AG09309 (cell line): ENCODE measurements at regions not wholly inside any gene's neighbourhood (a gene's known extent, or its start where the extent isn't known, plus 50 kb on each side); places are given as distances from the start of the nearest gene placed in this dataset.
A peak's percentile ranks its signal among the peaks of the same experiment; 100 is the strongest.
"Not testable (repeated sequence)": the region's sequence is repeated elsewhere in the genome, so short reads cannot be mapped to it uniquely, and the experiment has no call there.

Experiments
- DNase-seq: peaks from one replicate; pipeline ENCODE4 v3.0.0-alpha.2; 2010; ENCODE audit warnings: low read depth
- H3K4me3 ChIP-seq: 2 replicates; pipeline ENCODE4 v1.5.1; 2011; ENCODE audit warnings: mild to moderate bottlenecking, low read depth, low read length, moderate library complexity; ENCODE audit not compliant: control insufficient read depth
- TF ChIP-seq, protein P1 (sequence below): IDR thresholded peaks from 2 replicates; pipeline ENCODE4 v1.5.1; 2011; ENCODE audit warnings: mild to moderate bottlenecking, low read depth, low read length, inconsistent platforms; ENCODE audit not compliant: insufficient read depth, control insufficient read depth; ENCODE audit errors: missing control alignments

DNA sequence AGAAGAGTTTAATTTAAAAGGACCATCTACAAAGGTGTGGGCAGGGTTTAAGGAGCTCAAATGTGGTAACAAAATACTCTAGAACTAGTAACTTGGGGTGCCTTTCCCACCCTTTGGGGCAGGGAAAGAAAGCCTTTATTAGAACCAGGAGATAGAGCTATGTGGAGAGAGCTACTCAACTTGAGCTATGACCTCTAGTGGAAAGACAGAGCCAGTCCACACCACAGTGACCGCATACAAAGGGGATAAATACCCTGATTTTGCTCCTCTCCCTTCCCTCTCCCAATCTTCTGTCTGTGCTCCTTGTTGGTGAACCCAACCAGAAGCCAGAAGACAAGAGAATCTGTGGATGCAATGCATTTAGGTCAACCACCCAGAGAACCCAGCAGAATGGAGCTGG, 54.4 kb upstream of the JAK1 start:
- TF ChIP-seq, protein P1, sequence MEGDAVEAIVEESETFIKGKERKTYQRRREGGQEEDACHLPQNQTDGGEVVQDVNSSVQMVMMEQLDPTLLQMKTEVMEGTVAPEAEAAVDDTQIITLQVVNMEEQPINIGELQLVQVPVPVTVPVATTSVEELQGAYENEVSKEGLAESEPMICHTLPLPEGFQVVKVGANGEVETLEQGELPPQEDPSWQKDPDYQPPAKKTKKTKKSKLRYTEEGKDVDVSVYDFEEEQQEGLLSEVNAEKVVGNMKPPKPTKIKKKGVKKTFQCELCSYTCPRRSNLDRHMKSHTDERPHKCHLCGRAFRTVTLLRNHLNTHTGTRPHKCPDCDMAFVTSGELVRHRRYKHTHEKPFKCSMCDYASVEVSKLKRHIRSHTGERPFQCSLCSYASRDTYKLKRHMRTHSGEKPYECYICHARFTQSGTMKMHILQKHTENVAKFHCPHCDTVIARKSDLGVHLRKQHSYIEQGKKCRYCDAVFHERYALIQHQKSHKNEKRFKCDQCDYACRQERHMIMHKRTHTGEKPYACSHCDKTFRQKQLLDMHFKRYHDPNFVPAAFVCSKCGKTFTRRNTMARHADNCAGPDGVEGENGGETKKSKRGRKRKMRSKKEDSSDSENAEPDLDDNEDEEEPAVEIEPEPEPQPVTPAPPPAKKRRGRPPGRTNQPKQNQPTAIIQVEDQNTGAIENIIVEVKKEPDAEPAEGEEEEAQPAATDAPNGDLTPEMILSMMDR = peak; percentile 48
- H3K4me3 ChIP-seq = no peak overlapping the region
- no peak for DNase-seq

DNA sequence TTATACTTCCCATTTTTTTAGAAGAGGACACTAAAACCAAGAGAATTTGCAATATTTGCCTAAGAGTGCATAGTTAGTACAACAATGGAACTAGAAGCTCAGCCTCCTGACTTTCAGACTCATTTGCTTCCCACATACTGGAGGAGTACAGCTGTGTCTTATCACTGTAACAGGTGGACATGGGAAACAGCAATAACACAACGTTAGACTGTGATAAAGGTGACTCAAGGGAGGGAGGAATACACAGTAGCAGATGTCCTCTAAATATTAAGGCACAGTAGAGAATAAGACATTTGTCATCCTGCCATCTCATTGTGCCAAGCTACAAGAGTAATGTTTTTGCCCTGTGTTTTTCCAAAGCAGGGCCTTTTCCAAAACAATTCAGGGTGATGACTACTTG, 55.4 kb upstream of the JAK1 start:
- no peak for DNase-seq
- H3K4me3 ChIP-seq = no peak overlapping the region
- TF ChIP-seq, protein P1 = no peak

DNA sequence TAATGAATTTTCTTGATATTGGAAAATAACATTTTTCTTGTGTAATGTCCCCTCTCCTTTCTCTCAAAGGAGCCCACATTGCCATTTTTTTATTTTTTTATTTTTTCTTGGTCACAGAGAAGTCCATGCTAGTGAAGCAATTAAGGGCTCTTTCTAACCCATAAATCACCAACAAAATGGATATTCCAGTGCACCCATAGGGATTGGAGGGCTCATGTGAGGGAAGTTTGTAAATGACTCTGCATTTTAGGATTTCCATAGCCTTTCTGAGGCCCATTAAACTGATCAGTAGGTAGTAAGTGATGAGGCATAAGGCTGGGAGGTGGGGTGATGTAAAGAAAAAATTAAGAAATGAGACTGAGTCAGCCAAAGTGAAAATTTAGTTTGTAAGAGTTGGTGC, 55.9 kb upstream of the JAK1 start:
- no peak for DNase-seq
- TF ChIP-seq, protein P1 = no peak
- no peak overlapping the region for H3K4me3 ChIP-seq

DNA sequence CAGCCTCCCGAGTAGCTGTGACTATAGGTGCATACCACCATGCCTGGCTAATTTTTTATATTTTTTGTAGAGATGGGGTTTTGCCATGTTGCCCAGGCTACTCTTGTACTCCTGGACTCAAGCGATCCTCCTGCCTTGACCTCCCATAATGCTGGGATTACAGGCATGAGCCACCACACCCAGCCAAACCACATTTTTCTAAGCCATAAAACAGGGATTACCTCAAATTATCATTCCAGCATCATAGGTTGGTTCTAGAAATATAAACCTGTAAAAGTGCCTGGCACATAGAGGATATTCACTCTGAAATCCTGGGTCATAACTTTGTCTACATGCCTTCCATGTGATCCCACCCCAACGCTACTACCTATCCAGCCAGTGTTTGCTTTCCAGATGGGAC, 59.4 kb upstream of the JAK1 start:
- TF ChIP-seq, protein P1 = no peak
- no peak for DNase-seq
- H3K4me3 ChIP-seq = no peak overlapping the region

DNA sequence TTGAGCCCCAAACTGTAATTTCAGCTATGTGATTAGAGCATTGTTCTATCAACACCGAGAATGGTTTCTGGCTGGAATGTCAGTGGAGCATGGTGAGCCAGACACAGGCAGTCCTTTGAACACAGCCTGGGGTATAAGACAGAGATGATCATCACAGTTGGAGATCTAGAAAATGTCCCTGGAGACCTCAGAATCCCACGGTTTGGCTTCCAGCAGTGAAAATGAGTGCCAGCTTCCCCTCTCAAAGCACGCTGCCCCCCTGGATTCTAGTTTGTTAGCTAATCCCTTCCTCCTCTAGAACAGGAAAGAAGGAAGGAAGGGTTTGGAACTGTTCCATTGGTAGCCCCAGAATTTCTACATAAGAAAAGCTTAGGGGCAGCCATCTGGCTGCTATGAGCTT, 59.9 kb upstream of the JAK1 start:
- TF ChIP-seq, protein P1 = no peak
- DNase-seq = no peak
- no peak overlapping the region for H3K4me3 ChIP-seq

DNA sequence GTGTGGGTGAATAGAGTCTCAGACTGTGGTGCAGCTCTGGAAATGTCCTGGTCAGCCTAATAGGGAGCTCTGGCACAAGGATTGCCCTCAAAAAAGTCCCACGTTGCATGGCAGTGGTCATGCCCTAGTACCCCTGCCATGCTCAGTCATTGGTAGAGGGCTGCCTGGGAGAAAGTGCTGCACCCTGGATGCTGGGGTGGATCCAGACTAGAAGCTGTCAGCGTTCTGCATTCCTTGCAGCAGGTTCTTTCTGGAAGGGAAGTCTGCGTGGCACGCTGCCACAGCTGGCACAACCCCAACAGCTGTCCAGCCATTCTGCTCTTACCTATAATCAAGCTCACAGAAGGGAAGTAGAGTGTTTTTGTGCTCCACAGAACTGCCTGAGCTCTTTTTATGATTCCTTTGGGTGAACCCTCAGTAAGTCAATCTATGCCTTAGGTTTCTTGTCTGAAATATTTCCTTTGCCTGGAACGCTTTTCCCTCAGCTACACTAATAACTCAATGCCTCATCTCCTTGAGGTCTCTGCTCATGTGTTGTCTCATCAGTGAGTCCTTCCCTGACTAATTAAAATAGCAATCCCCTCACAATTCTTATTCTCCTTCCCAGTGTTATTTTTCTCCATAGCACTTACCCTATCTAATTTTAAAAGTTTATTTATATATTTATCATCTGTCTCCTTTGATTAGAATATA, 61.5 kb upstream of the JAK1 start:
- H3K4me3 ChIP-seq = no peak overlapping the region
- TF ChIP-seq, protein P1 = no peak
- DNase-seq = no peak

DNA sequence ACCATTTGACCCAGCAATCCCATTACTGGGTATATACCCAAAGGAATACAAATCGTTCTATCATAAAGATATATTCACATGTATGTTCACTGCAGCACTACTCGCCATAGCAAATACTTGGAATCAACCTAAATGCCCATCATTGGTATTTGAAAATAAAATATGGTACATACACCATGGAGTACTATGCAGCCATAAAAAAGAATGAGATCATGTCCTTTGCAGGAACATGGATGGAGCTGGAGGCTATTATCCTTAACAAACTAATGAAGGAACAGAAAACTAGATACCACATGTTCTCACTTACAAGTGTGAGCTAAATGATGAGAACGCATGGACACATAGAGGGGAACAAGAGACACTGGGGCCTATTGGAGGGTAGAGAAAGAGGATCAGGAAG, 63.1 kb upstream of the JAK1 start:
- not testable (repeated sequence) for H3K4me3 ChIP-seq, DNase-seq

DNA sequence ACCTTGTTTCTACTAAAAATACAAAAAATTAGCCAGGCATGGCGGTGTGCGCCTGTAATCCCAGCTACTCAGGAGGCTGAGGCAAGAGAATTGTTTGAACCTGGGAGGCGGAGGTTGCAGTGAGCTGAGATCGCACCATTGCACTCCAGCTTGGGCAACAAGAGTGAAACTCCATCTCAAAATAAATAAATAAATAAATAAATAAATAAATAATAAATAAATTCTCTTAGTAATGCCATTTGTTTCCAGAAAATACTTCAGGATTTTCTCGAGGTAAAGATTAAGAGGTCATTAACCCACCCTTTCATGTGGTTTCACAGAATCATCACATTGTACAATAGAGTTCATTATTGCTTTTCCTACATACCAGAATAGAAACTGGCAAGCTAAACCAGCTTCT, 68.5 kb upstream of the JAK1 start:
- DNase-seq, H3K4me3 ChIP-seq: not testable (repeated sequence)
